HepG2 (cell line): ENCODE measurements at regions not wholly inside any gene's neighbourhood (a gene's known extent, or its start where the extent isn't known, plus 50 kb on each side); places are given as distances from the start of the nearest gene placed in this dataset.

Experiments used
- ATAC-seq: fragments of 200-7000 bp; cut with Tn5 transposase; 3 replicates; pipeline ENCODE4 v1.9.1; 2020; ENCODE audit warnings: mild to moderate bottlenecking, moderate library complexity
- BruUV-seq: library from RNA; stranded (reverse); fragments of 400-500 nt; replicated peaks from 2 replicates; lab custom pipeline; 2021; lab: Mats Ljungman, UMichigan
- CTCF ChIA-PET: fragments of 300-600 bp; formaldehyde crosslinking; extraction: SDS; loops from one replicate; lab custom pipeline; 2021; ENCODE audit warnings: low total read pairs, inconsistent platforms, low intra/inter-chr PET ratio; lab: Yijun Ruan, JAX
- POLR2A ChIA-PET: fragments of 350-600 bp; sonication (Branson Sonifier 250); formaldehyde crosslinking; loops from one replicate; lab custom pipeline; 2020; ENCODE audit warnings: antibody characterized with exemption, inconsistent platforms; lab: Yijun Ruan, JAX
- DNase-seq: peaks from one replicate; pipeline ENCODE4 v3.0.0-alpha.2; 2015; ENCODE audit warnings: low spot score
- FAIRE-seq: peaks from 3 replicates; lab custom pipeline; 2011; peaks lifted over from hg19 to GRCh38; lab: Jason Lieb, UNC
- H2AFZ ChIP-seq: one replicate; pipeline ENCODE4 v1.6.1; 2011; ENCODE audit warnings: low read length, inconsistent platforms
- H3K27ac ChIP-seq: fragments of 300-600 bp; 3 replicates; pipeline ENCODE4 v1.8.0; 2011; ENCODE audit warnings: mixed run types, mild to moderate bottlenecking, mixed read lengths, low read length, inconsistent platforms; ENCODE audit not compliant: insufficient read depth; ENCODE audit errors: extremely low read length
- H3K27me3 ChIP-seq, 2 experiments: fragments of 200-600 bp in 1 of 2; 2 replicates in 1 of 2; 3 replicates in 1 of 2; pipeline versions ENCODE4 v1.6.0 to v1.8.0; 2011; ENCODE audit warnings: low read length in 2 of 2, mild to moderate bottlenecking in 2 of 2, moderate library complexity in 2 of 2, inconsistent platforms in 1 of 2; ENCODE audit not compliant: insufficient read depth in 2 of 2, control insufficient read depth in 1 of 2
- H3K36me3 ChIP-seq, 2 experiments: fragments of 200-600 bp in 1 of 2; replicated peaks in 1 of 2; 2 replicates in 1 of 2; 3 replicates in 1 of 2; pipeline versions ENCODE4 v1.5.1 to v1.8.0; 2011; ENCODE audit warnings: low read length in 2 of 2, inconsistent platforms in 1 of 2; ENCODE audit not compliant: insufficient read depth in 2 of 2, control insufficient read depth in 1 of 2
- H3K4me1 ChIP-seq: 2 replicates; pipeline ENCODE4 v1.5.1; 2012; ENCODE audit warnings: low read length, inconsistent platforms; ENCODE audit not compliant: insufficient read depth
- H3K4me2 ChIP-seq: 2 replicates; pipeline ENCODE4 v1.6.0; 2011; ENCODE audit warnings: low read depth, low read length, inconsistent platforms
- H3K4me3 ChIP-seq, 3 experiments: fragments of 200-600 bp in 1 of 3; sonication (generic), shearing (Covaris generic) in 1 of 3; replicated peaks in 1 of 3; 2 replicates each; pipeline ENCODE4 v1.5.1; 2011 to 2016; ENCODE audit warnings: low read length in 3 of 3, inconsistent platforms in 2 of 3, low read depth in 2 of 3, mild to moderate bottlenecking in 2 of 3, control low read depth in 1 of 3, mixed read lengths in 1 of 3; ENCODE audit not compliant: insufficient read depth in 1 of 3
- H3K79me2 ChIP-seq: one replicate; pipeline ENCODE4 v1.6.1; 2011; ENCODE audit warnings: low read length, inconsistent platforms; ENCODE audit not compliant: insufficient read depth
- H3K9ac ChIP-seq: 2 replicates; pipeline ENCODE4 v1.6.0; 2011; ENCODE audit warnings: mild to moderate bottlenecking, low read depth, low read length, inconsistent platforms; ENCODE audit not compliant: insufficient read depth
- H3K9me3 ChIP-seq: 2 replicates; pipeline ENCODE4 v1.5.1; 2012; ENCODE audit warnings: mild to moderate bottlenecking, low read length
- H4K20me1 ChIP-seq: 2 replicates; pipeline ENCODE4 v1.6.0; 2011; ENCODE audit warnings: inconsistent platforms, mild to moderate bottlenecking, low read length, moderate library complexity; ENCODE audit not compliant: insufficient read depth
- ATF7 ChIP-seq, 2 experiments: fragments of 450-650 bp in 1 of 2; sonication (generic) in 1 of 2; formaldehyde crosslinking in 1 of 2; IDR thresholded peaks; 2 replicates each; pipeline versions ENCODE4 v1.4.0 to v1.6.1; 2016 to 2020; ENCODE audit warnings: antibody characterized with exemption in 1 of 2, mild to moderate bottlenecking in 1 of 2, missing genetic modification reagents in 1 of 2
- MAFF ChIP-seq: IDR thresholded peaks from 2 replicates; pipeline ENCODE4 v1.6.1; 2011; ENCODE audit warnings: low read depth, low read length, improper control_type of control experiment
- NBN ChIP-seq: fragments of 450-650 bp; conservative IDR thresholded peaks from 2 replicates; pipeline ENCODE4 v1.6.1; 2017
- NFYB ChIP-seq: sonication (generic); formaldehyde crosslinking; IDR thresholded peaks from 2 replicates; pipeline ENCODE4 v1.4.0; 2020; ENCODE audit warnings: missing genetic modification reagents
- NRL ChIP-seq: sonication (generic); formaldehyde crosslinking; IDR thresholded peaks from 2 replicates; pipeline ENCODE4 v1.5.0; 2020; ENCODE audit warnings: missing genetic modification reagents, mild to moderate bottlenecking, moderate library complexity, borderline replicate concordance
- PCBP1 ChIP-seq: fragments of 200-400 bp; formaldehyde crosslinking; IDR thresholded peaks from 2 replicates; pipeline ENCODE4 v1.6.1; 2017; ENCODE audit warnings: mild to moderate bottlenecking, low read depth, low read length, borderline replicate concordance
- SIX1 ChIP-seq: sonication (generic); formaldehyde crosslinking; IDR thresholded peaks from 2 replicates; pipeline ENCODE4 v1.4.0; 2020; ENCODE audit warnings: missing genetic modification reagents, borderline replicate concordance
- TARDBP ChIP-seq: sonication (generic); formaldehyde crosslinking; IDR thresholded peaks from 2 replicates; pipeline ENCODE4 v1.8.0; 2022; ENCODE audit warnings: mild to moderate bottlenecking, missing genetic modification reagents
- ZEB1 ChIP-seq: IDR thresholded peaks from 2 replicates; pipeline ENCODE4 v1.6.1; 2012; ENCODE audit warnings: mild to moderate bottlenecking, low read depth, inconsistent platforms; ENCODE audit not compliant: insufficient replicate concordance
- ZKSCAN8 ChIP-seq: IDR thresholded peaks from 2 replicates; pipeline ENCODE4 v1.6.1; 2016; ENCODE audit warnings: borderline replicate concordance, missing genetic modification reagents, missing compliant biosample characterization
- ZNF432 ChIP-seq: sonication (generic); formaldehyde crosslinking; IDR thresholded peaks from 2 replicates; pipeline ENCODE4 v1.5.0; 2020; ENCODE audit warnings: missing genetic modification reagents, mild to moderate bottlenecking, borderline replicate concordance
- ZNF703 ChIP-seq: sonication (generic); formaldehyde crosslinking; IDR thresholded peaks from 2 replicates; pipeline ENCODE4 v1.5.1; 2020; ENCODE audit warnings: missing genetic modification reagents, mild to moderate bottlenecking, moderate library complexity, borderline replicate concordance
- in situ Hi-C: cut with HindIII; loops from 2 replicates; pipeline ENCODE4 v1.10.0; 2017; ENCODE audit warnings: low pct_unique_long_range_greater_than_20kb; ENCODE audit not compliant: extremely low pct_ligation_motif_present
- intact Hi-C: fragments of 100-400 bp; cut with micrococcal nuclease; formaldehyde crosslinking; loops from one replicate; pipeline ENCODE4 v1.10.0; 2022; ENCODE audit not compliant: unreplicated experiment
- TF ChIP-seq, protein P1 (sequence below): sonication (generic); formaldehyde crosslinking; IDR thresholded peaks from 2 replicates; pipeline ENCODE4 v1.8.1; 2023; ENCODE audit warnings: missing genetic modification reagents, mild to moderate bottlenecking, borderline replicate concordance

DNA sequence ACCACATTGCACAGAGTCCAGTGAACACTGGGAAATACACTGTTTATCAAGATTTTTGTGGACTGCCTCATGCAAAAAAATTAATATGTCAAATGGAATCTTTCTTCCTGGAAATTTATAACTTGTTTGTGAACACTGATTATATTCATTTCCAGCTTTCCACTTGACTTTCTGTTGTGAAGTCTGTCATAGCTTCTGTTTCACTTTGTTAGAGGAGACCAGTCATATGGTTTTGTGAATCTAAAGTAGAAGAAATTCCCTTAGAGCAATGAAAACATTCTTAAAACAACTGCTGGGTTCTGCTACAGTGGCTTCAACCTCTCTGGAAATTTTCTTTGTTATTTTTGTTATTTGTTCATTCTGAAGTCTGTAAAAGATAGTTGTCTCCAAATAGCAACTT is 349.5 kb upstream of the NFE2L3 start:
- Histone ChIP-seq H3K27me3 (no peaks in the 10 kb centered on the region), H3K27ac (no peak overlapping the region), H4K20me1 (no peaks in the 10 kb centered on the region), H3K4me3 (no peak overlapping the region), H2AFZ (no peak overlapping the region), H3K4me2 (no peak overlapping the region), H3K36me3 (no peaks in the 10 kb centered on the region), H3K79me2 (no peaks in the 10 kb centered on the region), H3K9me3 (no peaks in the 10 kb centered on the region), H3K9ac (no peak overlapping the region), H3K4me1 (no peaks in the 10 kb centered on the region)
- DNase-seq: no peak
- no peak for FAIRE-seq
- in situ Hi-C loops: no loop called here
- no peak for ATAC-seq
- ChIA-PET CTCF (no interaction called here), POLR2A (no interaction called here)
- intact Hi-C loops: no loop called here
- BruUV-seq: no TSS peak
- TF ChIP-seq SIX1 (CRISPR knock-in tag) (no peak), ATF7 (IDR thresholded peaks at IDR 0.05) (no peak), ATF7 (CRISPR knock-in tag; IDR thresholded peaks at IDR 0.05) (no peak), ZNF703 (CRISPR knock-in tag) (no peak), ZEB1 (no peak), NFYB (CRISPR knock-in tag) (no peak), ZNF432 (no peak), NRL (CRISPR knock-in tag) (no peak), MAFF (no peak), NBN (no peak), TARDBP (no peak), ZKSCAN8 (CRISPR knock-in tag) (no peak), PCBP1 (no peak)
- TF ChIP-seq, protein P1, sequence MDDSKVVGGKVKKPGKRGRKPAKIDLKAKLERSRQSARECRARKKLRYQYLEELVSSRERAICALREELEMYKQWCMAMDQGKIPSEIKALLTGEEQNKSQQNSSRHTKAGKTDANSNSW (CRISPR knock-in tag): no peak
